H9 (cell line): ENCODE measurements at regions not wholly inside any gene's neighbourhood (a gene's known extent, or its start where the extent isn't known, plus 50 kb on each side); places are given as distances from the start of the nearest gene placed in this dataset.
"Not testable (repeated sequence)": the region's sequence is repeated elsewhere in the genome, so short reads cannot be mapped to it uniquely, and the experiment has no call there.

Experiments used
- DNase-seq: peaks from one replicate; pipeline ENCODE4 v3.0.0-alpha.2; 2017
- H2AFZ ChIP-seq: one replicate; pipeline ENCODE4 v1.6.1; 2013; ENCODE audit warnings: mild to moderate bottlenecking, low read length, control low read depth, moderate library complexity
- H2AK5ac ChIP-seq: 2 replicates; pipeline ENCODE4 v1.6.1; 2013; ENCODE audit warnings: low read length, control low read depth, mixed read lengths; ENCODE audit not compliant: insufficient read length
- H2BK120ac ChIP-seq: one replicate; pipeline ENCODE4 v1.6.1; 2013; ENCODE audit warnings: low read depth, mild to moderate bottlenecking, low read length, control low read depth, inconsistent platforms; ENCODE audit not compliant: poor library complexity, severe bottlenecking
- H2BK12ac ChIP-seq: 2 replicates; pipeline ENCODE4 v1.6.1; 2013; ENCODE audit warnings: low read length, control low read depth, mixed read lengths, low read depth; ENCODE audit not compliant: insufficient read length
- H2BK15ac ChIP-seq: 2 replicates; pipeline ENCODE4 v1.6.1; 2013; ENCODE audit warnings: low read depth, low read length, control low read depth
- H2BK20ac ChIP-seq: one replicate; pipeline ENCODE4 v1.6.1; 2013; ENCODE audit warnings: low read depth, mild to moderate bottlenecking, low read length, control low read depth, inconsistent platforms; ENCODE audit not compliant: poor library complexity, severe bottlenecking
- H2BK5ac ChIP-seq: 2 replicates; pipeline ENCODE4 v1.6.1; 2013; ENCODE audit warnings: low read length, control low read depth, mixed read lengths; ENCODE audit not compliant: insufficient read length
- H3K14ac ChIP-seq: 2 replicates; pipeline ENCODE4 v1.6.1; 2013; ENCODE audit warnings: low read length, control low read depth; ENCODE audit not compliant: insufficient read depth
- H3K18ac ChIP-seq: 2 replicates; pipeline ENCODE4 v1.6.1; 2013; ENCODE audit warnings: low read depth, mild to moderate bottlenecking, mixed read lengths, low read length, control low read depth; ENCODE audit not compliant: insufficient read length
- H3K23ac ChIP-seq: 2 replicates; pipeline ENCODE4 v1.6.1; 2013; ENCODE audit warnings: low read length, control low read depth, mixed read lengths, low read depth; ENCODE audit not compliant: insufficient read length
- H3K23me2 ChIP-seq: 2 replicates; pipeline ENCODE4 v1.6.1; 2013; ENCODE audit warnings: low read depth, mild to moderate bottlenecking, mixed read lengths, low read length, control low read depth; ENCODE audit not compliant: insufficient read length, poor library complexity, severe bottlenecking
- H3K27ac ChIP-seq: 2 replicates; pipeline ENCODE4 v1.5.1; 2013; ENCODE audit warnings: low read length, control low read depth, mixed read lengths, low read depth; ENCODE audit not compliant: insufficient read length
- H3K27me3 ChIP-seq: 2 replicates; pipeline ENCODE4 v1.6.1; 2013; ENCODE audit warnings: low read length, control low read depth, inconsistent platforms; ENCODE audit not compliant: insufficient read depth
- H3K4ac ChIP-seq: 2 replicates; pipeline ENCODE4 v1.6.1; 2013; ENCODE audit warnings: low read depth, mild to moderate bottlenecking, control low read depth, inconsistent platforms, low read length, moderate library complexity
- H3K4me1 ChIP-seq: 2 replicates; pipeline ENCODE4 v1.6.1; 2013; ENCODE audit warnings: low read length, control low read depth, inconsistent platforms; ENCODE audit not compliant: insufficient read depth
- H3K4me2 ChIP-seq: 2 replicates; pipeline ENCODE4 v1.6.1; 2013; ENCODE audit warnings: low read length, control low read depth, mixed read lengths; ENCODE audit not compliant: insufficient read length, insufficient read depth
- H3K56ac ChIP-seq: 2 replicates; pipeline ENCODE4 v1.6.1; 2013; ENCODE audit warnings: low read depth, mild to moderate bottlenecking, mixed read lengths, low read length, control low read depth; ENCODE audit not compliant: insufficient read length
- H3K79me1 ChIP-seq: 2 replicates; pipeline ENCODE4 v1.6.1; 2013; ENCODE audit warnings: low read depth, mild to moderate bottlenecking, moderate library complexity, low read length, control low read depth, inconsistent platforms; ENCODE audit not compliant: insufficient read depth, poor library complexity, severe bottlenecking
- H3K79me2 ChIP-seq: 2 replicates; pipeline ENCODE4 v1.6.1; 2013; ENCODE audit warnings: low read length, control low read depth, inconsistent platforms; ENCODE audit not compliant: insufficient read depth
- H3K9ac ChIP-seq: 2 replicates; pipeline ENCODE4 v1.6.1; 2013; ENCODE audit warnings: low read length, control low read depth, mixed read lengths; ENCODE audit not compliant: insufficient read length; ENCODE audit errors: extremely low read depth
- H3K9me3 ChIP-seq: one replicate; pipeline ENCODE4 v1.6.1; 2013; ENCODE audit warnings: low read depth, low read length, inconsistent platforms; ENCODE audit not compliant: control insufficient read depth
- H3T11ph ChIP-seq: one replicate; pipeline ENCODE4 v1.6.1; 2013; ENCODE audit warnings: mild to moderate bottlenecking, low read length, control low read depth, inconsistent platforms
- H4K20me1 ChIP-seq: one replicate; pipeline ENCODE4 v1.6.1; 2013; ENCODE audit not compliant: control insufficient read depth, insufficient read length, insufficient read depth
- H4K5ac ChIP-seq: 2 replicates; pipeline ENCODE4 v1.6.1; 2013; ENCODE audit warnings: low read depth, mild to moderate bottlenecking, mixed read lengths, low read length, control low read depth; ENCODE audit not compliant: insufficient read length
- H4K8ac ChIP-seq: replicated peaks from 2 replicates; pipeline ENCODE4 v1.6.1; 2013; ENCODE audit warnings: low read length, control low read depth, mixed read lengths, low read depth; ENCODE audit not compliant: insufficient read length
- H4K91ac ChIP-seq: 2 replicates; pipeline ENCODE4 v1.6.1; 2013; ENCODE audit warnings: low read depth, mild to moderate bottlenecking, moderate library complexity, mixed read lengths, low read length, control low read depth; ENCODE audit not compliant: insufficient read length
- H3K27ac Mint-ChIP-seq, 3 experiments: 2 replicates in 2 of 3; 3 replicates in 1 of 3; pipeline ENCODE4 v1.8.0; 2020 to 2021; ENCODE audit warnings: mixed read lengths in 3 of 3, mild to moderate bottlenecking in 1 of 3, moderate library complexity in 1 of 3
- H3K27me3 Mint-ChIP-seq: 2 replicates; pipeline ENCODE4 v1.8.0; 2021; ENCODE audit warnings: low read depth, mild to moderate bottlenecking, moderate library complexity, mixed read lengths
- H3K36me3 Mint-ChIP-seq, 3 experiments: 2 replicates in 2 of 3; 3 replicates in 1 of 3; pipeline ENCODE4 v1.8.0; 2020 to 2021; ENCODE audit warnings: low read depth in 3 of 3, mixed read lengths in 3 of 3; ENCODE audit not compliant: insufficient read depth in 1 of 3
- H3K4me1 Mint-ChIP-seq, 2 experiments: 2 replicates each; pipeline ENCODE4 v1.8.0; 2020; ENCODE audit warnings: mixed read lengths in 2 of 2
- H3K4me3 Mint-ChIP-seq, 2 experiments: 2 replicates in 1 of 2; 3 replicates in 1 of 2; pipeline ENCODE4 v1.8.0; 2020 to 2021; ENCODE audit warnings: mild to moderate bottlenecking in 2 of 2, mixed read lengths in 2 of 2, moderate library complexity in 1 of 2
- H3K9me3 Mint-ChIP-seq, 2 experiments: 2 replicates in 1 of 2; 3 replicates in 1 of 2; pipeline ENCODE4 v1.8.0; 2020; ENCODE audit warnings: mild to moderate bottlenecking in 2 of 2, mixed read lengths in 2 of 2, moderate library complexity in 1 of 2
- WGBS: extraction: QIAGEN DNeasy Blood & Tissue Kit; methylation state at CpG from one replicate; pipeline ENCODE4 v1.1.7; 2013; ENCODE audit warnings: missing lambda C conversion rate, low lambda C conversion rate, mixed read lengths; ENCODE audit not compliant: insufficient read length; ENCODE audit errors: extremely low coverage; 5-methylcytosine and 5-hydroxymethylcytosine counted together
- TF ChIP-seq, protein P1 (sequence below): fragments of 200-600 bp; sonication (generic); conservative IDR thresholded peaks from 3 replicates; pipeline ENCODE4 v1.8.0; 2021; ENCODE audit warnings: antibody characterized with exemption, mild to moderate bottlenecking

DNA sequence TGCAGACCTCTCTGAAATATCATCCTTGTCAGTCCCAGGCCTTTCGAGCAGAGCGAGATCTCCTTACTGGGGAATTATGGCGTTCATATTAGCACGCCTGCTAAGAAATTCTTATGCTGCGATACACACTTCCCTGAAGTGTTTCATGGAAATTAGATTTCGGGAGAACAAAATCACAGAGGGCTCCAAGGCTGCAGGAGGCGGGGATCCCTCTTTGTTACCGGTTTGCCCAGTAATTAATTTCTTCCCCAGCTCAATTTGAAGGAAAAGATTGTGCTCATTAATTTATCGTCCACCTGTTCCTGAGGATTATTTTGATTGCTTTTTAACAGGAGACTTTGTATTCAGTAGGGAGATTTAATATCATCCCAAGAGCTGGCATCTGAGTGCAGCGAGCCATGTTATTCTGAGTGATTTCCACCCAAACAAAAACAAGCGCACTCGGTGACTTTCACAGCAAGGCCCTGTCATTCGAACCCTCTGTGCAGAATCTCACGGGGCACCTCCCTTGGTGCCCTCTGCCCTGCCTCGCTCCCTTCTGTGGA, 202.3 kb upstream of the GALNT2 start:
- peaks cover 6% of the 10 kb centered on the region; the same call in 1 of the 2 replicates for H3K4me1 ChIP-seq
- H4K20me1 ChIP-seq: no peaks in the 10 kb centered on the region
- Mint-ChIP-seq H3K4me1 (peaks cover 26 to 30% of the 10 kb centered on the region in 2 experiments), H3K36me3 (no peaks in the 10 kb centered on the region), H3K27me3 (peaks cover 3% of the 10 kb centered on the region; the same call in 1 of the 2 replicates), H3K4me3 (no peak overlapping the region), H3K27ac (no peak overlapping the region), H3K9me3 (no peaks in the 10 kb centered on the region)
- H3K23me2 ChIP-seq: no peaks in the 10 kb centered on the region
- no peak overlapping the region for H4K5ac ChIP-seq
- H3K56ac ChIP-seq: no peak overlapping the region
- no peak overlapping the region for H2BK20ac ChIP-seq
- H3K79me1 ChIP-seq: no peaks in the 10 kb centered on the region
- no peak overlapping the region for H2BK120ac ChIP-seq
- H3K23ac ChIP-seq: no peak overlapping the region
- TF ChIP-seq, protein P1, sequence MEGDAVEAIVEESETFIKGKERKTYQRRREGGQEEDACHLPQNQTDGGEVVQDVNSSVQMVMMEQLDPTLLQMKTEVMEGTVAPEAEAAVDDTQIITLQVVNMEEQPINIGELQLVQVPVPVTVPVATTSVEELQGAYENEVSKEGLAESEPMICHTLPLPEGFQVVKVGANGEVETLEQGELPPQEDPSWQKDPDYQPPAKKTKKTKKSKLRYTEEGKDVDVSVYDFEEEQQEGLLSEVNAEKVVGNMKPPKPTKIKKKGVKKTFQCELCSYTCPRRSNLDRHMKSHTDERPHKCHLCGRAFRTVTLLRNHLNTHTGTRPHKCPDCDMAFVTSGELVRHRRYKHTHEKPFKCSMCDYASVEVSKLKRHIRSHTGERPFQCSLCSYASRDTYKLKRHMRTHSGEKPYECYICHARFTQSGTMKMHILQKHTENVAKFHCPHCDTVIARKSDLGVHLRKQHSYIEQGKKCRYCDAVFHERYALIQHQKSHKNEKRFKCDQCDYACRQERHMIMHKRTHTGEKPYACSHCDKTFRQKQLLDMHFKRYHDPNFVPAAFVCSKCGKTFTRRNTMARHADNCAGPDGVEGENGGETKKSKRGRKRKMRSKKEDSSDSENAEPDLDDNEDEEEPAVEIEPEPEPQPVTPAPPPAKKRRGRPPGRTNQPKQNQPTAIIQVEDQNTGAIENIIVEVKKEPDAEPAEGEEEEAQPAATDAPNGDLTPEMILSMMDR: no peak
- no peak overlapping the region for H3K4me2 ChIP-seq
- H2BK15ac ChIP-seq: no peak overlapping the region
- no peak overlapping the region for H3K27ac ChIP-seq
- H3K9me3 ChIP-seq: no peaks in the 10 kb centered on the region
- H2BK5ac ChIP-seq: no peak overlapping the region
- no peak overlapping the region for H3K18ac ChIP-seq
- H4K8ac ChIP-seq: no peak overlapping the region
- no peak overlapping the region for H2AK5ac ChIP-seq
- H3K4ac ChIP-seq: no peak overlapping the region
- no peak overlapping the region for H2BK12ac ChIP-seq
- no CpG with 5 or more reads among the region's 15 CpGs for WGBS
- H4K91ac ChIP-seq: no peak overlapping the region
- no peak overlapping the region for H3T11ph ChIP-seq
- H3K9ac ChIP-seq: no peak overlapping the region
- H3K14ac ChIP-seq: no peak overlapping the region
- no peak for DNase-seq
- H2AFZ ChIP-seq: no peak overlapping the region
- H3K79me2 ChIP-seq: no peaks in the 10 kb centered on the region
- H3K27me3 ChIP-seq: no peaks in the 10 kb centered on the region

DNA sequence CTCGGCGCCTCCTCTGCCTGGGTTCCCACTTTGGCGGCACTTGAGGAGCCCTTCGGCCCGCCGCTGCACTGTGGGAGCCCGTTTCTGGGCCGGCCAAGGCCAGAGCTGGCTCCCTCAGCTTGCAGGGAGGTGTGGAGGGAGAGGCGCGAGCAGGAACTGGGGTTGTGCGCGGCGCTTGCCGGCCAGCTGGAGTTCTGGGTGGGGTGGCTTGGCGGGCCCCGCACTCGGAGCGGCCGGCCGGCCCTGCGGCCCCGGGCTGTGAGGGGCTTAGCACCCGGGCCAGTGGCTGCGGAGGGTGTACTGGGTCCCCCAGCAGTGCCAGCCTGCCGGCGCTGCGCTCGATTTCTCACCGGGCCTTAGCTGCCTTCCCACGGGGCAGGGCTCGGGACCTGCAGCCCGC, 201.7 kb upstream of the GALNT2 start:
- whole genome bisulfite sequencing: no CpG with 5 or more reads among the region's 32 CpGs
- not testable (repeated sequence) for H3K79me1 ChIP-seq

More for the DNA sequence above, 201.7 kb upstream of the GALNT2 start:
- not testable (repeated sequence) for H4K91ac ChIP-seq, H2BK5ac ChIP-seq, H3K18ac ChIP-seq, H3K56ac ChIP-seq, H3K23me2 ChIP-seq, H3K27ac Mint-ChIP-seq, H3K36me3 Mint-ChIP-seq, H3K14ac ChIP-seq, H2BK120ac ChIP-seq, H3K4me3 Mint-ChIP-seq, H2BK15ac ChIP-seq, H3K4me1 ChIP-seq, H3K9me3 Mint-ChIP-seq, H3K4ac ChIP-seq, H2BK12ac ChIP-seq, H3K9me3 ChIP-seq, H2AFZ ChIP-seq, H2AK5ac ChIP-seq, H2BK20ac ChIP-seq, H3K27me3 Mint-ChIP-seq, H3T11ph ChIP-seq, H3K23ac ChIP-seq, H3K9ac ChIP-seq, H3K27ac ChIP-seq, H3K79me2 ChIP-seq, H3K27me3 ChIP-seq, DNase-seq, H4K8ac ChIP-seq, H4K5ac ChIP-seq, H4K20me1 ChIP-seq, H3K4me2 ChIP-seq
- H3K4me1 Mint-ChIP-seq: peaks cover 26% of the 10 kb centered on the region in 2 experiments
